HCT116 (cell line): ENCODE measurements at regions not wholly inside any gene's neighbourhood (a gene's known extent, or its start where the extent isn't known, plus 50 kb on each side); places are given as distances from the start of the nearest gene placed in this dataset.

ENCODE experiments used
- ATAC-seq: fragments of 200-7000 bp; cut with Tn5 transposase; 2 replicates; pipeline ENCODE4 v1.9.1; 2020; ENCODE audit warnings: mild to moderate bottlenecking, moderate library complexity
- BruUV-seq: library from RNA; stranded (reverse); fragments of 400-500 nt; replicated peaks from 2 replicates; lab custom pipeline; 2021; lab: Mats Ljungman, UMichigan
- CTCF ChIA-PET: fragments of 300-600 bp; sonication (Branson Sonifier 250); formaldehyde crosslinking; loops from one replicate; lab custom pipeline; 2021; ENCODE audit warnings: antibody characterized with exemption; lab: Charles Lee
- POLR2A ChIA-PET: fragments of 300-600, 350-600 bp; sonication (Branson Sonifier 250); formaldehyde crosslinking; loops from one replicate; lab custom pipeline; 2021; ENCODE audit warnings: antibody characterized with exemption; lab: Charles Lee
- RAD21 ChIA-PET, 2 experiments: fragments of 300-600 bp; sonication (Branson Sonifier 250); formaldehyde crosslinking; loops; one replicate each; lab custom pipeline; 2023; ENCODE audit warnings: low total read pairs in 2 of 2; ENCODE audit not compliant: uncharacterized antibody in 2 of 2, unreplicated experiment in 2 of 2, low non-redundant PET in 1 of 2; lab: Charles Lee
- DNase-seq: peaks from one replicate; pipeline ENCODE4 v3.0.0-alpha.2; 2010; ENCODE audit warnings: low read depth, low spot score
- H2AFZ ChIP-seq: fragments of 200-600 bp; shearing (Covaris generic), sonication (generic); 2 replicates; pipeline ENCODE4 v1.6.1; 2017; ENCODE audit warnings: low read depth, mixed run types, mixed read lengths, antibody characterized with exemption, low read length; ENCODE audit not compliant: poor library complexity, severe bottlenecking
- H3K27ac ChIP-seq: 2 replicates; pipeline ENCODE4 v1.5.1; 2012; ENCODE audit warnings: low read depth, low read length
- H3K27me3 ChIP-seq: fragments of 200-600 bp; sonication (generic); 2 replicates; pipeline ENCODE4 v1.6.1; 2016; ENCODE audit warnings: mixed run types, low read length, mixed read lengths; ENCODE audit not compliant: insufficient read depth
- H3K36me3 ChIP-seq, 2 experiments: fragments of 200-500 bp in 1 of 2; fragments of 200-600 bp in 1 of 2; sonication (Bioruptor generic) in 1 of 2; sonication (generic) in 1 of 2; 2 replicates each; pipeline versions ENCODE4 v1.5.1 to v1.6.1; 2014 to 2016; ENCODE audit warnings: low read length in 2 of 2, inconsistent platforms in 1 of 2, mixed read lengths in 1 of 2, mixed run types in 1 of 2; ENCODE audit not compliant: insufficient read depth in 2 of 2, control insufficient read depth in 1 of 2
- H3K4me1 ChIP-seq, 2 experiments: fragments of 200-600 bp in 1 of 2; sonication (generic) in 1 of 2; 2 replicates each; pipeline versions ENCODE4 v1.5.1 to v1.6.1; 2012 to 2017; ENCODE audit warnings: low read length in 2 of 2, inconsistent platforms in 1 of 2, mild to moderate bottlenecking in 1 of 2, mixed read lengths in 1 of 2, mixed run types in 1 of 2, moderate library complexity in 1 of 2; ENCODE audit not compliant: insufficient read depth in 2 of 2, control insufficient read depth in 1 of 2
- H3K4me2 ChIP-seq: fragments of 200-600 bp; sonication (generic); 2 replicates; pipeline ENCODE4 v1.6.1; 2017; ENCODE audit warnings: mixed run types, low read length, mixed read lengths
- H3K4me3 ChIP-seq, 2 experiments: fragments of 200-600 bp in 1 of 2; sonication (generic) in 1 of 2; replicated peaks in 1 of 2; 2 replicates each; pipeline ENCODE4 v1.5.1; 2011 to 2016; ENCODE audit warnings: low read length in 2 of 2, control low read depth in 1 of 2, low read depth in 1 of 2, mild to moderate bottlenecking in 1 of 2, mixed read lengths in 1 of 2, mixed run types in 1 of 2
- H3K79me2 ChIP-seq: fragments of 200-600 bp; sonication (generic); 2 replicates; pipeline ENCODE4 v1.6.1; 2017; ENCODE audit warnings: mild to moderate bottlenecking, mixed run types, low read length, moderate library complexity, mixed read lengths; ENCODE audit not compliant: insufficient read depth
- H3K9ac ChIP-seq: fragments of 200-600 bp; sonication (generic); 2 replicates; pipeline ENCODE4 v1.6.1; 2016; ENCODE audit warnings: low read length, mixed read lengths
- H3K9me2 ChIP-seq: fragments of 200-600 bp; sonication (generic), shearing (Covaris generic); 2 replicates; pipeline ENCODE4 v1.6.1; 2017; ENCODE audit warnings: mixed run types, mild to moderate bottlenecking, moderate library complexity; ENCODE audit not compliant: insufficient read depth
- H3K9me3 ChIP-seq, 2 experiments: fragments of 200-500 bp in 1 of 2; fragments of 200-600 bp in 1 of 2; sonication (Bioruptor generic) in 1 of 2; sonication (generic) in 1 of 2; 2 replicates each; pipeline ENCODE4 v1.6.1; 2014 to 2017; ENCODE audit warnings: low read length in 2 of 2, mixed read lengths in 2 of 2, inconsistent platforms in 1 of 2, low read depth in 1 of 2, mild to moderate bottlenecking in 1 of 2, mixed run types in 1 of 2, moderate library complexity in 1 of 2; ENCODE audit not compliant: control insufficient read depth in 1 of 2, insufficient read depth in 1 of 2
- H4K20me1 ChIP-seq: fragments of 200-600 bp; sonication (generic), shearing (Covaris generic); 2 replicates; pipeline ENCODE4 v1.6.1; 2017; ENCODE audit warnings: mixed run types, mild to moderate bottlenecking, moderate library complexity; ENCODE audit not compliant: insufficient read depth
- CTCF ChIP-seq, 3 experiments: fragments of 200-600 bp in 1 of 3; sonication (generic) in 1 of 3; IDR thresholded peaks in 2 of 3; conservative IDR thresholded peaks in 1 of 3; 2 replicates each; pipeline ENCODE4 v1.5.1; 2012 to 2017; ENCODE audit warnings: low read depth in 2 of 3, low read length in 2 of 3, antibody characterized with exemption in 1 of 3, borderline replicate concordance in 1 of 3, control low read depth in 1 of 3, mild to moderate bottlenecking in 1 of 3, mixed read lengths in 1 of 3, mixed run types in 1 of 3, moderate library complexity in 1 of 3; ENCODE audit not compliant: insufficient read depth in 1 of 3
- EZH2 ChIP-seq: fragments of 200-600 bp; sonication (generic); IDR thresholded peaks from 2 replicates; pipeline ENCODE4 v1.6.1; 2017; ENCODE audit warnings: antibody characterized with exemption, mixed run types
- FOSL1 ChIP-seq: IDR thresholded peaks from 2 replicates; pipeline ENCODE4 v1.6.1; 2012; ENCODE audit warnings: low read depth
- MAX ChIP-seq: IDR thresholded peaks from 2 replicates; pipeline ENCODE4 v1.6.1; 2012
- POLR2A ChIP-seq: IDR thresholded peaks from 2 replicates; pipeline ENCODE4 v1.7.0; 2011; ENCODE audit warnings: borderline replicate concordance; ENCODE audit not compliant: insufficient read depth, insufficient read length; ENCODE audit errors: extremely low read depth
- SIN3A ChIP-seq: IDR thresholded peaks from 2 replicates; pipeline ENCODE4 v1.6.1; 2012; ENCODE audit warnings: low read depth
- SRF ChIP-seq: IDR thresholded peaks from 2 replicates; pipeline ENCODE4 v1.6.1; 2012; ENCODE audit warnings: low read depth
- ZBTB33 ChIP-seq: IDR thresholded peaks from 2 replicates; pipeline ENCODE4 v1.6.1; 2011; ENCODE audit warnings: mild to moderate bottlenecking, low read length, moderate library complexity; ENCODE audit not compliant: insufficient replicate concordance; ENCODE audit errors: extremely low read depth
- intact Hi-C: fragments of 100-400 bp; cut with micrococcal nuclease; formaldehyde crosslinking; loops from 2 replicates; pipeline ENCODE4 v1.10.0; 2022

GRCh38 chr6:168922436-168922835 is 331.2 kb downstream of the THBS2 start:
- DNase-seq = no peak
- Histone ChIP-seq H3K4me3 (no peak overlapping the region), H4K20me1 (no peaks in the 10 kb centered on the region), H3K4me1 (no peaks in the 10 kb centered on the region), H3K79me2 (no peaks in the 10 kb centered on the region), H3K36me3 (no peaks in the 10 kb centered on the region), H3K27me3 (no peaks in the 10 kb centered on the region), H3K27ac (no peak overlapping the region), H3K9ac (no peak overlapping the region), H3K9me2 (no peaks in the 10 kb centered on the region), H3K4me2 (no peak overlapping the region), H2AFZ (no peak overlapping the region), H3K9me3 (no peaks in the 10 kb centered on the region)
- BruUV-seq = no TSS peak
- POLR2A ChIA-PET = no interaction called here
- ATAC-seq = no peak
- TF ChIP-seq ZBTB33 (no peak), SIN3A (no peak), FOSL1 (no peak), SRF (no peak), POLR2A (no peak), EZH2 (no peak), MAX (no peak), CTCF (IDR thresholded peaks at IDR 0.05 in 2 of 3, conservative IDR thresholded peaks at IDR 0.05 in 1 of 3; ENCODE audit: borderline replicate concordance in 1 of 3, insufficient read depth in 1 of 3, low read depth in 2 of 3, low read length in 2 of 3) (no peak)
- intact Hi-C loops = no loop called here
- RAD21 ChIA-PET = no interaction called here
- CTCF ChIA-PET = no interaction called here
